Peyer's patch (tissue), 4 donors: ENCODE measurements at regions not wholly inside any gene's neighbourhood (a gene's known extent, or its start where the extent isn't known, plus 50 kb on each side); places are given as distances from the start of the nearest gene placed in this dataset.

ENCODE experiments used
- DNase-seq, 3 donors: peaks; one replicate each; pipeline ENCODE4 v3.0.0-alpha.2; 2017 to 2019
- H3K27ac ChIP-seq, 4 donors: fragments of 200-600 bp; sonication (generic); one replicate each; pipeline ENCODE4 v1.5.1; 2016 to 2019
- H3K27me3 ChIP-seq, 2 donors: fragments of 200-600 bp; sonication (generic); one replicate each; pipeline ENCODE4 v1.5.1; 2019
- H3K36me3 ChIP-seq, 3 donors: fragments of 200-600 bp; sonication (generic); one replicate each; pipeline ENCODE4 v1.5.1; 2016 to 2019
- H3K4me1 ChIP-seq, 4 donors: fragments of 200-600 bp; sonication (generic); one replicate each; pipeline ENCODE4 v1.5.1; 2016 to 2019
- H3K4me3 ChIP-seq, 4 donors: fragments of 200-600 bp; sonication (generic); 1 replicate in 3 of 4; 2 replicates in 1 of 4; pipeline ENCODE4 v1.5.1; 2016 to 2019; ENCODE audit warnings: mild to moderate bottlenecking in 1 of 4
- H3K9me3 ChIP-seq, 4 donors: fragments of 200-600 bp; sonication (generic); one replicate each; pipeline ENCODE4 v1.5.1; 2016 to 2019; ENCODE audit warnings: mild to moderate bottlenecking in 1 of 4
- POLR2A ChIP-seq, 2 donors: fragments of 450-650 bp; IDR thresholded peaks; one replicate each; pipeline ENCODE4 v1.5.1; 2017; ENCODE audit warnings: antibody characterized with exemption in 2 of 2, mild to moderate bottlenecking in 2 of 2, moderate library complexity in 2 of 2
- TF ChIP-seq, protein P1 (sequence below), 6 experiments: fragments of 450-650 bp in 4 of 6; fragments of 200-600 bp in 2 of 6; sonication (generic) in 1 of 6; IDR thresholded peaks; one replicate each; pipeline ENCODE4 v1.5.1; 2017 to 2019; ENCODE audit warnings: antibody characterized with exemption in 6 of 6, mild to moderate bottlenecking in 3 of 6, moderate library complexity in 1 of 6

DNA sequence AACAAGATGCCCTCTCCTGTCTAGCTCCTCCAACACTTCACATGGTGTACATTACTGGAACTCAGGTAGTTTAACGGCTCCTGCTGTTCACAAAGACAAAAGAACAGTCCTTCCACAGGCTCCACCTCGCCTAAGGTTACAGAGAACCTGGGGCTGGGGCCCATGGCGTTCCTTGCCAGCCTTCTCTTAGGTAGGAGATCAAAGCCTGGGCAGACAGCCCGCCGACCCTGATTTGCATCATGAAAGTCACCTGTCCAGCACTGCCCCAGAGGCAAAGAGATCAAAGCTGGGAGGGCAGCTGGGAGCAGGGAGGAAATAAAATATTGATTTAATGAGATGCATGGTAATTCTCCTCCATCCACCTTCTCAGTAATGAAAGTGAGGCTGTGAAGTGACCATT is 115.0 kb upstream of the SLIT3 start:
- no peaks in the 10 kb centered on the region for H3K27me3 ChIP-seq
- DNase-seq, result no peak
- H3K4me1 ChIP-seq, result no peaks in the 10 kb centered on the region
- H3K27ac ChIP-seq, result no peak overlapping the region
- H3K36me3 ChIP-seq, result no peaks in the 10 kb centered on the region
- H3K4me3 ChIP-seq, result no peak overlapping the region
- TF ChIP-seq, protein P1, sequence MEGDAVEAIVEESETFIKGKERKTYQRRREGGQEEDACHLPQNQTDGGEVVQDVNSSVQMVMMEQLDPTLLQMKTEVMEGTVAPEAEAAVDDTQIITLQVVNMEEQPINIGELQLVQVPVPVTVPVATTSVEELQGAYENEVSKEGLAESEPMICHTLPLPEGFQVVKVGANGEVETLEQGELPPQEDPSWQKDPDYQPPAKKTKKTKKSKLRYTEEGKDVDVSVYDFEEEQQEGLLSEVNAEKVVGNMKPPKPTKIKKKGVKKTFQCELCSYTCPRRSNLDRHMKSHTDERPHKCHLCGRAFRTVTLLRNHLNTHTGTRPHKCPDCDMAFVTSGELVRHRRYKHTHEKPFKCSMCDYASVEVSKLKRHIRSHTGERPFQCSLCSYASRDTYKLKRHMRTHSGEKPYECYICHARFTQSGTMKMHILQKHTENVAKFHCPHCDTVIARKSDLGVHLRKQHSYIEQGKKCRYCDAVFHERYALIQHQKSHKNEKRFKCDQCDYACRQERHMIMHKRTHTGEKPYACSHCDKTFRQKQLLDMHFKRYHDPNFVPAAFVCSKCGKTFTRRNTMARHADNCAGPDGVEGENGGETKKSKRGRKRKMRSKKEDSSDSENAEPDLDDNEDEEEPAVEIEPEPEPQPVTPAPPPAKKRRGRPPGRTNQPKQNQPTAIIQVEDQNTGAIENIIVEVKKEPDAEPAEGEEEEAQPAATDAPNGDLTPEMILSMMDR (IDR thresholded peaks at IDR 0.05), result no peak
- no peak for TF ChIP-seq POLR2A (IDR thresholded peaks at IDR 0.05)
- no peaks in the 10 kb centered on the region for H3K9me3 ChIP-seq

DNA sequence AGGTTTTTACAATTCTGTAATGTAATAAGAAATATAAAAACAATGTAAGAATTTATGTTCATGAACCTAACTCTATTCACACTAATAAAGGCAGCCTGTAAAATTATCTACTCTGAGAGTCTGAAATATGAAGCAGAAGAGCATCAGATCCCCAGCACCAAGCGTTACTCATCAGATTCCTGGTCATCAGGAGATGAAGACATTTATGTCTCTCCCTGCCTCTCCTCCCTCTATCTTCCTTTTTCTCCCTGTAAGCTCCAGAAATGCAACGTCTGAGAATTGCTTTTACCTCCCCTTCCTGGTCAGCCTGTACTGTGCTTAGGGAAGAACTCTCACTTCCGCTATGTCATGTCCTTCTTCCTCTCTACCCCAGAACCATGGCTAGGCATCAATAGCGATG is 114.4 kb upstream of the SLIT3 start:
- no peak overlapping the region for H3K4me3 ChIP-seq
- no peaks in the 10 kb centered on the region for H3K27me3 ChIP-seq
- no peak for TF ChIP-seq POLR2A (IDR thresholded peaks at IDR 0.05)
- TF ChIP-seq, protein P1 (IDR thresholded peaks at IDR 0.05), result no peak

DNA sequence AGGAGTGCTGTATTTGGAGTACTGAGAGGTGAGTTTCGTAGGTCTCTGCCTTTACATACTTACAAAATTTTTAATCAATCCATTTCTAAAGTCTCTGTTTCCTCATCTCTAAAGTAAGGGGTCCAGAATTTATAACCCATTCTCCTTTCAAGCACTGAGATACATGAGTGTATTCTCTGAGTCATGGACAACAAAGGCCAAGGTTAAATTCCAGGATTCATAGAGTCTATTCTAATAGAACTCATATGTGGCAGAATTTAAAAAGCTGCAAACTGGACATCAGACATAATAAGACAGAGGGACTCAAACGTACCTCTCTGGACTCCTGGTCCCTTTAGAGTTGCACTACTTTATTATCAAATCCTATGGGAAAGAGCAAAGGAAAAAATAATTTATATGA is 112.5 kb upstream of the SLIT3 start:
- TF ChIP-seq, protein P1 (IDR thresholded peaks at IDR 0.05), result no peak
- TF ChIP-seq POLR2A (IDR thresholded peaks at IDR 0.05), result no peak
- H3K27ac ChIP-seq, result no peak overlapping the region
- no peaks in the 10 kb centered on the region for H3K4me1 ChIP-seq
- H3K36me3 ChIP-seq, result no peaks in the 10 kb centered on the region
- DNase-seq, result no peak
- no peaks in the 10 kb centered on the region for H3K27me3 ChIP-seq
- H3K4me3 ChIP-seq, result no peak overlapping the region
- H3K9me3 ChIP-seq, result no peaks in the 10 kb centered on the region

More for the DNA sequence above, 114.4 kb upstream of the SLIT3 start:
- Histone ChIP-seq H3K36me3 (no peaks in the 10 kb centered on the region), H3K27ac (no peak overlapping the region), H3K9me3 (no peaks in the 10 kb centered on the region), H3K4me1 (no peaks in the 10 kb centered on the region)
- DNase-seq, result no peak

DNA sequence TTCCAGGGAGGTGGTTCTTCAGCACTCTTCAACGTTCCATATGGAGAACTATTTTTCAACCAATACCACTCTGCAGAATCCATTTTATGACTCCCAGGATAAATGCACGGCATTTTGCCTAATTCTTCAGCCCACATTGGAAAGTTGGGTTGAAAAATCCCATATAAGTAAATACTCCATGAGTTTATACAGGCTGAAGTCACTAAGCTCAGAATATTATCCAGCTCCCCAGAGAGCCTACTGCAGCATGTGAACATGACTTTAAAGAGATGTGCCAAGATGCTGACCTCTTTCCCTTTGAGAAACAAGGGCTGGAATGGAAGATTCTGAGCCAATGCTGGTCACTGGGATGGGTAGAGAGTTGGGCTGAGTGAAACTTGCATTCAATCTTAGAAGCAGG is 111.9 kb upstream of the SLIT3 start:
- Histone ChIP-seq H3K27ac (no peak overlapping the region), H3K9me3 (no peaks in the 10 kb centered on the region), H3K27me3 (no peaks in the 10 kb centered on the region), H3K36me3 (no peaks in the 10 kb centered on the region), H3K4me1 (no peaks in the 10 kb centered on the region), H3K4me3 (no peak overlapping the region)
- no peak for DNase-seq
- TF ChIP-seq POLR2A (IDR thresholded peaks at IDR 0.05), result no peak
- TF ChIP-seq, protein P1 (IDR thresholded peaks at IDR 0.05), result no peak

DNA sequence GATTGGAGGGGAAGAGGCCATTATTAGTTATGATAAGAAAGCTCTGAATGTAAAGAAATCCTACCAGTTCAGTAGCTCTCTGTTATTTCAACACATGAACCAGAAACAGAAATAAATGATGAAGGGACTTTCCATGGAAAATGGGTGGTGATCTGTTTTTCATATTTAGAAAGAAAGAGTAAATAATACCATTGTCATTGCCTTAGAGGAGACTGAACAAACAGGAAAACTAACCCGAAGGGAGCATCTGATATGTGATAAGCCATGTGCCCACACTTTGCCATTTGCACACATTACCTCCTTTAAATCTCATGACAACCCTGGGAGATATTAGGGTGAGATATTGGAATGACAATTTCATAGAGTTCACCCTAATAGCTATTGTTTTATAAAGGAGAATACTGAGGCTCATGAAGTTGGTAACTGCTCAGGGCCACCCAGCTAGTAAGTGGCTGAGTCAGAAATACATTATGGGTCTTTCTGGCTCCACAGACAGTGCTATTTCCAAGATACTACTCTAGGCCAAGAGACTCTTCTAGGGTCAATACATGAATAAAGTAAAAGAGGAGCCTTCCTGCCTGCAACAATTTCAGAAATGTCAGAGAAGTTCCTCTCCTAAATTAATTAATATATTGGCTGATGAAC is 111.0 kb upstream of the SLIT3 start:
- H3K36me3 ChIP-seq, result no peaks in the 10 kb centered on the region
- H3K4me1 ChIP-seq, result no peaks in the 10 kb centered on the region
- H3K9me3 ChIP-seq, result no peaks in the 10 kb centered on the region
- TF ChIP-seq, protein P1 (IDR thresholded peaks at IDR 0.05), result no peak
- TF ChIP-seq POLR2A (IDR thresholded peaks at IDR 0.05), result no peak
- H3K4me3 ChIP-seq, result no peak overlapping the region
- no peaks in the 10 kb centered on the region for H3K27me3 ChIP-seq
- no peak for DNase-seq
- H3K27ac ChIP-seq, result no peak overlapping the region
